ES-I3 (cell line): ENCODE measurements at regions not wholly inside any gene's neighbourhood (a gene's known extent, or its start where the extent isn't known, plus 50 kb on each side); places are given as distances from the start of the nearest gene placed in this dataset.

Source experiments
- H3K36me3 ChIP-seq: 2 replicates; pipeline ENCODE4 v1.6.1; 2013; ENCODE audit warnings: mild to moderate bottlenecking, low read length, control low read depth, moderate library complexity; ENCODE audit not compliant: insufficient read depth
- H3K4me1 ChIP-seq: 2 replicates; pipeline ENCODE4 v1.6.1; 2013; ENCODE audit warnings: mild to moderate bottlenecking, control low read depth, low read length; ENCODE audit not compliant: insufficient read depth
- H3K9ac ChIP-seq: 2 replicates; pipeline ENCODE4 v1.6.1; 2013; ENCODE audit warnings: low read depth, mild to moderate bottlenecking, low read length, moderate library complexity
- H3K9me3 ChIP-seq: 2 replicates; pipeline ENCODE4 v1.6.1; 2013; ENCODE audit warnings: mild to moderate bottlenecking, low read length, moderate library complexity; ENCODE audit not compliant: control insufficient read depth, insufficient read depth

DNA sequence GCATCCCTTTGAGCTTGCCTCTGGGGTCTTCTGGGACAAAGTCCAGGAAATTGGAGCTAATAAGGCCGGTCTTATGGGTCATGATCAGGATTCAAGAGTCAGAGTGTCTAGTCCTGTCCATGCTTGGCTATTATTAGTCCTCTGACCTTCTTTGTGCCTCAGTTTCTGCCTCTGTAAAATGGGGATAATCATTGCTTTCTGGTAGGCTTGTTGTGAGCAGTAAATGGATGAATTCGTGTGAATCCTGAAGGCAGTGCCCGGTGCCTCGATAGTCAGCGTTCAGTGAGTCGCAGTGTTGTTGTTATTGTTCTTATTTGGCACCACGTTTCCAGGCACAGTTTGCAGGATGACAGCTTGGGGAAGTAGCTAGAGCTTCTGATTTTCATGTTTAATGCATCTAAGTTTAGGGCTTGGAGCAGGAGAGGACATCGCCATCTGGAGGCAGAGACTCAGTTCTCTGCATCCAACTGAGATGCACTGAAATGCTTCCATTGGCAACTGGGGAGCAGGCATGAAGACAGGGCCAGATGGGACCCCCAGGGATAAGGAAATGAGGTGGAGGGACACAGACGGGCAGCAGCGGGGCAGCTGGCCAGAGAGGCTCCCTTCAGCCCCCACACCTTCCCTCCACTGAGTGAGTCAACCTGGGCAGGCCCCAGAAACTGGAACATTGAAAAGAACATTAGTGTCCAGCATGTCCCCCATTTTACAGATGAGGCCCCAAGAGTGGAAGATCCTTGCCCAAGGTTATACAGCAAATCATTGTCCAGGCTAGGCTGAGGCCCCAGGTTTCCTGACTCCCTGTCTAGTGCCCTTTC lies 160.3 kb downstream of the PTPRU start:
- Histone ChIP-seq H3K9me3 (peaks cover 5% of the 10 kb centered on the region; the same call in 1 of the 2 replicates), H3K9ac (no peak overlapping the region), H3K36me3 (no peaks in the 10 kb centered on the region), H3K4me1 (no peaks in the 10 kb centered on the region)

DNA sequence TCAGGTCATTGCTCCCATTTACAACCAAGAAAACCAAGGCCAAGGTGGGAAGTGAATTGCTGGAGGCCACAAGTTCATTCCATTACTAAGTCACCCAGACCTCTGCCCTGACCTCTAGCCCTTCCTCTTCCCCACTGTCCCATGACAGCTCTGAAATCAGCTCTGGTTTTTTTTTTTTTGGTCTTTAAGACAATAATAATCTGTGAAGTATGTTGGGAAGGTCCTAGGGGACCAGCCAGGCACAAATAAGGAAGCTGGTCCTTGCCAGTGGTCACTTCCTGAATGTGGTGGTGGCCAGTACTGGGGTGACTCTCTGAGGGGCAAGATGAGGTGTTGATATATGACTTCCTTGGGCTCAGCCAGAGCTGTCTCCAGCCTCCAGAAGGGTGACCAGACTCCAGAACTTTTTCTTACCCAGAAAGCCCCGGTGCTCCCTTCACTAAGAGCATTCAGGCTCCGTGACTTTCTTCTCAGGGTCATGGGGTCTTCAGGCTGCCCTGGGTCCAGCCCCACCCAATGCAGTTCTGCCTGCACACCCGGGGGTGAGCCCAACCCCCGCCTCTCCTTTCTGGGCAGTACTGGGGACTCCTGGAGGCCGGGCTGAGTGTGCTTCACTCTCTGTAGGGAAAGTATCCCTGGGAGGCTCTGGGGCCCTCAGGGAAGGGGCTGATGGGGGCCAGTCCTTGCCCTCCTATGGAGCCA lies 159.6 kb downstream of the PTPRU start:
- Histone ChIP-seq H3K36me3 (no peaks in the 10 kb centered on the region), H3K9me3 (peaks cover 5% of the 10 kb centered on the region; the same call in 1 of the 2 replicates), H3K9ac (no peak overlapping the region), H3K4me1 (no peaks in the 10 kb centered on the region)

DNA sequence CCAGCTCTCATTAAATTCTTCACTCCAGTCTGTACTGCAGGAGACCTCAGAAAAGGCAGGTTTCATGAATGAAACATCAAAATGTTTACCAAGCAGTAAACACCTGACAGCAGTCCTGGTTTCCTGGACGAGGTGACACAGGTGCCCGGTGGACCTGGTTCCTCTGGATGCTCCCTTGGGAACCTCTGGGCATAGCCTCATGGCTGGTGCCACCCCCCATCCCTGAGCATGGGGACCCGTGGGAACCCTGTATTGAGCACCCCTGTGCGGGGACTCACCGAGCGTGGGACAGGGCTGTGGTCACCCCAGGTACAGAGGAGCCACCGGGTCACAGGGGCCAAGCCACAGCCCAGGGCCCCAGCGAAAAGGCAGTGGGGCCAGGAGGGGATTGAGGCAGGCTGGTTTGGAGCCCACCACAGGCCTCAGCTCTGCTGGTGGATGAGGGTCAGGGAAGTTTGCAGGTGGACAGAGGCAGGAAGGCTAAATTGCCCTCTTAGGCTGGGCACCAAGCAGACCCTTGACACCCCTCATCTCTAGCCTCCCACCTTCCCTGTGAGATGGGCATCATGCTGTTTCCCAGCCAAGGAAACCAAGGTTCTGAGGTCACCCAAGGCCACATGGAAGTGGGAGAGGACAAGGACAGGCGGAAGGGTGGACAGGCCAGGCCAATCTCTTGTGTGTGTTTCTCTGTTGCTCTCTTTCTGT lies 158.4 kb downstream of the PTPRU start:
- Histone ChIP-seq H3K4me1 (no peaks in the 10 kb centered on the region), H3K9ac (no peak overlapping the region), H3K9me3 (peaks cover 5% of the 10 kb centered on the region; the same call in 1 of the 2 replicates), H3K36me3 (no peaks in the 10 kb centered on the region)

DNA sequence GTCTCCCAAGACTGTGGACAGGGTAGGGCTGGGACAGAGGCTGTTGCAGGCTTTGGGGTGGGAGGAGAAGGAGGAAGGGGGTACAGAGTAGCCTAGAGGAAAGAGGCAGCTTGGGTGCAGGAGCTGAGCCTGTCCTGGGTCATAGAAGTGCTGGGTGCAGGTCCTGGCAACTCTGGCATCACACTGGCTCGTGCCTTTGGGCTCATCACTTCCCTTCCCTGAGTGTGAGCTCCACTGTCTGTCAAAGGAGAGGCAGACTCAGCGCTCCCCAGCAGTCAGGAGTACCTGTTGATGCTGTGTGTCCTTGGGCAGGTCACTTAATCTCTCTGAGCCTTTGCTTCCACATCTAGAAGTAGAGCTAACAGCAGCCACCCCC lies 157.1 kb downstream of the PTPRU start:
- no peaks in the 10 kb centered on the region for H3K4me1 ChIP-seq
- H3K36me3 ChIP-seq = no peaks in the 10 kb centered on the region
- no peak overlapping the region for H3K9ac ChIP-seq
- H3K9me3 ChIP-seq = no peaks in the 10 kb centered on the region

DNA sequence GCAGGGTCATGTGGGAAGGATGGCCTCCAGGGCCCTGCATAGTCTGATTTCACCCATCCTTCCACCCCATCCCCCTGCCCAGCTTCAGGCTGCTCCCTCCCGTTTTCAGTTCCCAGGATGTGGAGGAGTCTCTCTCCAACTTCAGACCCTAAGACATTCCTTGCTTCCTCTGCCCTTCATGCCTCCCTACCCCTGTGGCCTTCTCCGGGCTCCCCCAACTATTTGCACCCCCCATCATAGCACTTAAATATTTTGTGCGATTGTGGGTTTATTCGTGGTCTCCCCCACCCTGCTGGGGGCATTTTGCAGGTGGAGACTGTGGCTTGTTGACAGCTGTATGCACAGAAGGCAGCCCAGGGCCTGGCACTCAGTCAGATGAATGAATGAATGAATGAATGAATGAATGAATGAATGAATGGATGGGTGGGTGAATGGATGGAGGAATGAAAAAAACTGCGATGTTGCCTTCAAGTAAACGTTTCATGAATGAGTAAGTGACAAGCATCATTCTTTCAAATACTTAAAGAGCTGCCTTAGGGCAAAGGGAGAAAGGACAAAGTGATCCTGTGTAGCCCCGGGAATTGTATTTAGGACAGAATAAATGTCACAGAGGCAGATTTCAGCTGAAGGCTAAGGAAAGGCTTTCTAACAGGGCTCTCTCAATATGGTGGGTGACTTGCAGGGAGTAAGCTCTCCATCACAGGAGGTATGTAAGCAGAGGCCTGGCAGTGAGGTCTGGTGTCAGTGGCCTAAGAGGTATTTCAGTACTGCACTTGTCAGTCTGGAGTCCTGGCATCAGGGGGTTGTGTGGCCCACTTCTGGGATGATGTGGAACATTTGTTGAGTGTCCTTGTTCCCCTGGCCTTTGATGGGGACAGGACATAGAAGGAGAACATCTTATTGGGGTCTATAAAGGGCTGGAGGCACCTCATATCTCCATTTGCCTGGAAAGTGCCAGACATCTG lies 156.4 kb downstream of the PTPRU start:
- Histone ChIP-seq H3K4me1 (no peaks in the 10 kb centered on the region), H3K9ac (no peak overlapping the region), H3K9me3 (no peaks in the 10 kb centered on the region), H3K36me3 (no peaks in the 10 kb centered on the region)

DNA sequence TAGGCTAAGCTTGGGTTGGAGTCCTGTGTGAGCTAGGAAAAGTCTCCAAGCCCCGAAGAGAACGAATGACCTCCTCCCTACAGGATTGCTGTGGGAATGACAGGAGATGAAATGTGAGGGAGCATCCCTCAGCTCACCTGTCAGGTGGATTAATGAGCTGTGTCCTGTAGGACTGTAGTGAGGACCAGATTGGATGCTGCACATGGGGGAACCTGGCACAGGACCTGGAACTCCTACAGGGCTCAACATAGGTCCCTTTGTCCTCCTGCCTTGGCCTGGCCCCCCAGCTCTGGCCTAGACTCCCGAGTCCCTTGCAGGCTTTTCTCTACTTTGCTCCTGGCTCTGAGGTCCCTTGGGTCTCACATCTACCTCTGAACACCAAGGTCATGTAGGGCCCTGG lies 155.7 kb downstream of the PTPRU start:
- no peaks in the 10 kb centered on the region for H3K9me3 ChIP-seq
- no peaks in the 10 kb centered on the region for H3K4me1 ChIP-seq
- no peak overlapping the region for H3K9ac ChIP-seq
- H3K36me3 ChIP-seq = no peaks in the 10 kb centered on the region

DNA sequence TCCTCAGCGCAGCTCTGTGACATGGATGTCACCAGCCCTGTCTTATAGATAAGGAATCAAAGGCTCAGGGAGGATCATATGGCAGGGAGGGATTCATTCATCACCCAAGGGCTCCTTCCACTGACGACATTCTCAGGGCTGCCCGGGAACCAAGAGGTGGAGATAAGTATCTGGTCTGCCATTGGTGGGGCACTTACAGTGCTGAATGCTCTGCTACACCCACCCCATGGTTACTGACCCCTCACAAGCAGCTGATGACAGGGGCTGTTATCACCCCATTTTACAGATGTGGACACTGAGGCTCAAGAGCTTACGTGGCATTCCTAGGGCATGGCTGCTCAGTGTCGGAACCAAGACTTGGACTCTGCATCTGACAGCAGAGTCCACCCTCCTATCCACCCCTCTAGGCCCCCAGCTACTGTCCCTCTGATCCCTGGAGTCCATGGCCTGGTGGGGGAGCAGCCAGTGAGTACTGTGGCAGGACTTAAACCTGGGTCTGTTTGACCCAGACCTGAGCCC lies 155.1 kb downstream of the PTPRU start:
- H3K36me3 ChIP-seq = no peaks in the 10 kb centered on the region
- H3K4me1 ChIP-seq = no peaks in the 10 kb centered on the region
- no peak overlapping the region for H3K9ac ChIP-seq
- H3K9me3 ChIP-seq = no peaks in the 10 kb centered on the region

DNA sequence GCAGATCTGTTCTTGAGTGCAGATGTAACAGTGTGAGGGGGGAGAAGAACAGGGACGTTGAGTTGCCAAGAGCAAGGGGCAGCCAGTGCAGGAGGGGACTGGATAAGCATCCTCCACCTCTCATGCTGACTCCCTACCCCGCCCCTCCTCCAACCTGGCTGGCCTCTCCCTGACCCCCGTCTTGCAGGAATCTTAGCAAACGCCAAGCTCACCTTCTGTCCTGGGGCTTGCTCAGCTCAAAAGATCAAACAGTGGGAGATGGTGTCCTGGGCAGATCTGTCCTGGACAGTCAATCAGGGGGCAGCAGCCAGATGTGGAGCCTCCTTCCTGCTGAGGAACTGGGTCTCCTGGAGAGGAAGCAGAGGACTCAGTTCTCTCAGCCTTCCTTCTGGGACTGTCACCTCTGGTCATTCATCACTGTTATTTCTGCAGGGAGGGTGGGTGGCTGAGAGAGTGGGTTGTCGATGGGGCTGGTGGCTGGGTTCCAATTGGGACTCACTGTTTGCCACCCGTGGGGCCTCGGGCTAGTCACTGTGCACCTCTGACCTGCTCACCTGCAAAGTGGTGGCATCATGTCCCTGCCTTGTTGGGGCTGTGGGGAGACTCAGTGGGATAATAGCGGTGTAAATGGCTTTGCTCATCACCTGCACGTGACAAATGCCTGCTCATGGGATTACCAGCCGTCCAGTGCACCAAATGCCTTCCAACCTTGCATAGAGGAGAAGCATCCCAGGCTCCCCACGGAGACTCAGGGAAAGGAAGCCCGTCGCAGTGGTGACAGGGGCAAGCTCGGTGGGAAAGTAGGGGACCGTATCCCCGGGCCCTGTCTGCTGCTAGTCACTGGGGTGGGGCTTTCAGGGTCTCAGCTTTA lies 154.4 kb downstream of the PTPRU start:
- no peak overlapping the region for H3K9ac ChIP-seq

DNA sequence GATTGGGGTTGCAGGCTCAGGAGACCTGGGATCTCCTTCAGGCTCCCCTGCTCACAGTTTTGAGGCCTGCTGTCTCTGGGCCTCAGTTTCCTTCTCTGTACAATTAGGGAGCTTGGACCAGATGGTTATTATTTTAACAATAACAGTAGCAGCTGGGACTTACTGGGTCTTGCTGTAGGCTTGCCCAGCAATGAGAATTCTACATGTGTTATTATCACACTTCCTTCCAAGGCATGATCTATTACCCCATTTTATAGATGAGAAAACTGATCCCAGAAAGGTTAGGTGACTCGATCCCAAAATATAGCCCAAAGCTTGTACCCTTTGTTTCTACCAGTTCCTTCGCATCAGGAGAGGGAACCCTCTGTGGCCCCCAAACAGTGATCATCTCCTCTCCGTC lies 153.8 kb downstream of the PTPRU start:
- H3K36me3 ChIP-seq = no peaks in the 10 kb centered on the region
- H3K9me3 ChIP-seq = no peaks in the 10 kb centered on the region
- no peaks in the 10 kb centered on the region for H3K4me1 ChIP-seq
- H3K9ac ChIP-seq = no peak overlapping the region

More for the DNA sequence above, 154.4 kb downstream of the PTPRU start:
- Histone ChIP-seq H3K36me3 (no peaks in the 10 kb centered on the region), H3K4me1 (no peaks in the 10 kb centered on the region), H3K9me3 (no peaks in the 10 kb centered on the region)

DNA sequence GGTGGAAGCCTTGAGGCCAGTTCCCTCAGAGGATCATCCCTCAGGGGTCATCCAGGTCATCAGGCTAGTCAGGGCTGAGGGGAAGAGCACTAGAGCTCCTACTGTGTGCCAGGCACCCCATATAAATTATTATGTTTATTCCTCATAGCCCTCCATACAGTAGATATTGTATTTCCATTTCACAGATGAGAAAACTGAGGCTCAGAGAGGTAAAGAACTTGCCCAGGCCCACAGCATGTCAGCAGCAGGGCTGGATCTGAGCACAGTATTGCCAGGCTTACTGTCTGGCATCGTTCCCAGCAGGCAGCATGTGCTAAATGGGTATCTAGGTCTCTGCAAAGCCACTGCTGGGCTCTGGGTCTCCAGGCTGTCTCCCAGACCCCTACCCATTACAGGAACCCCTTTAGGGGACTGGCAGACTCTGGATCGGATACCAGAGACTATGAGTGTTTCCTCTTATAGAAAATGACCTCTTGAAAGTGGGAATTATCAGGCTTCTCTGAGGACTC lies 153.3 kb downstream of the PTPRU start:
- Histone ChIP-seq H3K9me3 (no peaks in the 10 kb centered on the region), H3K36me3 (no peaks in the 10 kb centered on the region), H3K4me1 (no peaks in the 10 kb centered on the region), H3K9ac (no peak overlapping the region)

DNA sequence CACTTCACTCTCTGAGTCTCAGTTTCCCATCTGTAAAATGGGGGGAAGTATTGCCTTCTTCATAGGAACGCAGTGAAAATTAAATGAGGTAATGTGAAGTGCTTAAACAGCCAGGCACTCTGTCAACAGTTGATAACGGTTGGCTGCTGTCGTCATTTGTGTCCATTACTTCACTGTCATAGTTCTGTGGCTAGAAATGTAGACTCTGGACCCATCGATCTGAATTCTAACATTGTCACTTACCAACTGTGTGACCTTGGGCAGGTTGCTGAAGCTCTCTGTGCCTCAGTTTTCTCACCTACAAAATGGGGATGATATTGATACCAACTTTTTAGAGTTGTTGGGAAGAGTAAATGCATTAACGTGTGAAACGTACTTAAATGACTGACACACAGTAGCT lies 152.6 kb downstream of the PTPRU start:
- H3K36me3 ChIP-seq = no peaks in the 10 kb centered on the region
- no peaks in the 10 kb centered on the region for H3K9me3 ChIP-seq

DNA sequence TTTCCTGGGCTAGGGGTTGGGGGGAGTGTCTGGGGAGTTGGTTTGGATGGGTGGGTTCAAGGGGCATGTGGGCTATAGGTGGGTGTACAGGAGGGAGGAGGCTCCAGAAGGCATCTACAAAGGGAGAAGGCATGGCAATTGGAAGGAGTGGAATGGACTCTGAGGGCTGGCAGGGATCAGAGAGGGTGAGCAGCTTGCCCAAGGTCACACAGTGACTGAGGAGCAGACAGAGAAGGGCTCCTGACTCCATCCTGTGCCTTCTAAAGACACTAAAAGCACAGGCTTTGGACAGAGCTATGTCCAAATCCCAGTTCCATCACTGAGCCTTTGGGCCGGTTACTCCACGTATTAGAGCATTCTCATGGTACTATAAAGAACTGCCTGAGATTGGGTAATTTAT lies 151.8 kb downstream of the PTPRU start:
- Histone ChIP-seq H3K4me1 (peaks cover 5% of the 10 kb centered on the region), H3K9ac (no peak overlapping the region), H3K9me3 (no peaks in the 10 kb centered on the region), H3K36me3 (no peaks in the 10 kb centered on the region)

More for the DNA sequence above, 152.6 kb downstream of the PTPRU start:
- no peak overlapping the region for H3K9ac ChIP-seq
- no peaks in the 10 kb centered on the region for H3K4me1 ChIP-seq

DNA sequence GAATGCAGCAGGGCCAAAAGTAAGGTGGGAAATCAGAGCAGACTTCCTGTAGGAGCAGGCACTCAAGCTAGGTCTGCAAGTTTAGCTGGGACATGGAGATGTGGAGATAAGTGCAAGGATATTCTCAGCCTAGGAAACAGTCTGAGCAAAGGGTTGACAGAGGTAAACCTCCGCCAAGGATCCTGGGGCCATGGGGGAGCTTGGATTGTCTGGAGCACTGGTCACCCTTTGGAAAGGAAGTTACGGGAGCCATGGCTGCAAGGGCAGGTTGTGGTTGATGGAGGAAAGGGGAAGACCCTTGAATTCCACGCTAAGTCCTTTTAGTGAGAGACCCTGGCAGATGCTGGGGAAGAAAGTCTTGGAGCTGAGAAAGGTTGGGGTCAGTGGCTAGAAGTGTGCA lies 150.9 kb downstream of the PTPRU start:
- peaks cover 5% of the 10 kb centered on the region for H3K4me1 ChIP-seq
- H3K36me3 ChIP-seq = no peaks in the 10 kb centered on the region
- no peak overlapping the region for H3K9ac ChIP-seq
- no peaks in the 10 kb centered on the region for H3K9me3 ChIP-seq
